ENCODE measurements at regions not wholly inside any gene's neighbourhood (a gene's known extent, or its start where the extent isn't known, plus 50 kb on each side); places are given as distances from the start of the nearest gene placed in this dataset.

DNA sequence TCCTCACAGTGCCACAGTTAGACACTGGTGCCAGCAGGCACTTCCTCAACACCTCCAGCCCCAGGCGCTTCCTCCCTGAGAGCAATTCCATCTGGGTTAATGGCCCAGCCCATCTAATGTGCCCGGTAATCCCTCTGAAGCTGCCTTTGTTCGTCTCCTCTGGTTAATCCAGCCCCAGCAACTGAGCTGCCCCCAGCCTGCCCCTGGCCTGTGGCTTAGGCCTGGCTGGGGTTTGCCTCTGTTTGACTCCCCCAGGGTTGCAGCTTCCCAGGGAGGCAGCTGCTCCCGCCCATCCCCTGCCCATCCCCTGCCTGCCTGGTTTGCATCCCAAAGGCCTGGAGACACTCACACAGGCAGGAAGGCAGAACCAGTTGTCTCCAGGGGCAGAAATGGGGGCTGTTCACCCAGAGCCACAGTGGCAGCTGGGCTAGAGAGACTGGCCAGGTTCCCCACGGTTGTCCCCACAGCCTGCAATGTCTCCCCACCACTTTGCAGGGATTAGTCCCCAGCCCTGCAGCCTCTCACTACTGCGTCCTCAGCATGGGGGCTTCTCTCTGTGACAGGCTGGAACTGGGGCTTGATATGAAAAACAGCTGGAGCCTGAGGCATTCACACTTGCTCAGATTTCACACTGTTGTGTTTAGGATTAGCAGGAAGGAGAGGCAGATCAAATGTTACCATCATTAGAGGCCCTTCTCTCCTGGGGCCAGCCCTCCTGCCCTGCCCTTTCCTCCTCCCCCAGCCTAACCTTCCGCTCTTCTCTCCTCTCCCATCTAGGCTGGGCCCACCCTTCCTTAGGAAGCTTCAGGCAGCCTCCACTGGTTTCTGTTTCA, 120.2 kb downstream of the TLR5 start:
- no peak for TF ChIP-seq POLR2A (IDR thresholded peaks at IDR 0.05; ENCODE audit: low read depth, low read length)
- TF ChIP-seq, protein P1, sequence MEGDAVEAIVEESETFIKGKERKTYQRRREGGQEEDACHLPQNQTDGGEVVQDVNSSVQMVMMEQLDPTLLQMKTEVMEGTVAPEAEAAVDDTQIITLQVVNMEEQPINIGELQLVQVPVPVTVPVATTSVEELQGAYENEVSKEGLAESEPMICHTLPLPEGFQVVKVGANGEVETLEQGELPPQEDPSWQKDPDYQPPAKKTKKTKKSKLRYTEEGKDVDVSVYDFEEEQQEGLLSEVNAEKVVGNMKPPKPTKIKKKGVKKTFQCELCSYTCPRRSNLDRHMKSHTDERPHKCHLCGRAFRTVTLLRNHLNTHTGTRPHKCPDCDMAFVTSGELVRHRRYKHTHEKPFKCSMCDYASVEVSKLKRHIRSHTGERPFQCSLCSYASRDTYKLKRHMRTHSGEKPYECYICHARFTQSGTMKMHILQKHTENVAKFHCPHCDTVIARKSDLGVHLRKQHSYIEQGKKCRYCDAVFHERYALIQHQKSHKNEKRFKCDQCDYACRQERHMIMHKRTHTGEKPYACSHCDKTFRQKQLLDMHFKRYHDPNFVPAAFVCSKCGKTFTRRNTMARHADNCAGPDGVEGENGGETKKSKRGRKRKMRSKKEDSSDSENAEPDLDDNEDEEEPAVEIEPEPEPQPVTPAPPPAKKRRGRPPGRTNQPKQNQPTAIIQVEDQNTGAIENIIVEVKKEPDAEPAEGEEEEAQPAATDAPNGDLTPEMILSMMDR (conservative IDR thresholded peaks at IDR 0.05; ENCODE audit: low read depth, low read length): no peak
- TF ChIP-seq RFX5 (IDR thresholded peaks at IDR 0.05; ENCODE audit: low read depth, low read length): no peak
- TF ChIP-seq CEBPB (IDR thresholded peaks at IDR 0.05; ENCODE audit: low read depth, low read length): no peak
- no peak for TF ChIP-seq SMC3 (IDR thresholded peaks at IDR 0.05; ENCODE audit: low read depth, low read length)
- TF ChIP-seq RAD21 (IDR thresholded peaks at IDR 0.05; ENCODE audit: low read length): no peak
- TF ChIP-seq, protein P2, sequence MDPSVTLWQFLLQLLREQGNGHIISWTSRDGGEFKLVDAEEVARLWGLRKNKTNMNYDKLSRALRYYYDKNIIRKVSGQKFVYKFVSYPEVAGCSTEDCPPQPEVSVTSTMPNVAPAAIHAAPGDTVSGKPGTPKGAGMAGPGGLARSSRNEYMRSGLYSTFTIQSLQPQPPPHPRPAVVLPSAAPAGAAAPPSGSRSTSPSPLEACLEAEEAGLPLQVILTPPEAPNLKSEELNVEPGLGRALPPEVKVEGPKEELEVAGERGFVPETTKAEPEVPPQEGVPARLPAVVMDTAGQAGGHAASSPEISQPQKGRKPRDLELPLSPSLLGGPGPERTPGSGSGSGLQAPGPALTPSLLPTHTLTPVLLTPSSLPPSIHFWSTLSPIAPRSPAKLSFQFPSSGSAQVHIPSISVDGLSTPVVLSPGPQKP (IDR thresholded peaks at IDR 0.05; ENCODE audit: borderline replicate concordance, low read depth, low read length): no peak
